ENCODE measurements at regions not wholly inside any gene's neighbourhood (a gene's known extent, or its start where the extent isn't known, plus 50 kb on each side); places are given as distances from the start of the nearest gene placed in this dataset.

GRCh38 chr3:5813521-5813920 is 626.0 kb downstream of the EDEM1 start:
- TF ChIP-seq, protein P1, sequence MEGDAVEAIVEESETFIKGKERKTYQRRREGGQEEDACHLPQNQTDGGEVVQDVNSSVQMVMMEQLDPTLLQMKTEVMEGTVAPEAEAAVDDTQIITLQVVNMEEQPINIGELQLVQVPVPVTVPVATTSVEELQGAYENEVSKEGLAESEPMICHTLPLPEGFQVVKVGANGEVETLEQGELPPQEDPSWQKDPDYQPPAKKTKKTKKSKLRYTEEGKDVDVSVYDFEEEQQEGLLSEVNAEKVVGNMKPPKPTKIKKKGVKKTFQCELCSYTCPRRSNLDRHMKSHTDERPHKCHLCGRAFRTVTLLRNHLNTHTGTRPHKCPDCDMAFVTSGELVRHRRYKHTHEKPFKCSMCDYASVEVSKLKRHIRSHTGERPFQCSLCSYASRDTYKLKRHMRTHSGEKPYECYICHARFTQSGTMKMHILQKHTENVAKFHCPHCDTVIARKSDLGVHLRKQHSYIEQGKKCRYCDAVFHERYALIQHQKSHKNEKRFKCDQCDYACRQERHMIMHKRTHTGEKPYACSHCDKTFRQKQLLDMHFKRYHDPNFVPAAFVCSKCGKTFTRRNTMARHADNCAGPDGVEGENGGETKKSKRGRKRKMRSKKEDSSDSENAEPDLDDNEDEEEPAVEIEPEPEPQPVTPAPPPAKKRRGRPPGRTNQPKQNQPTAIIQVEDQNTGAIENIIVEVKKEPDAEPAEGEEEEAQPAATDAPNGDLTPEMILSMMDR (IDR thresholded peaks at IDR 0.05), result no peak
- TF ChIP-seq EP300 (IDR thresholded peaks at IDR 0.05), result no peak
